HepG2 (cell line): ENCODE measurements at regions not wholly inside any gene's neighbourhood (a gene's known extent, or its start where the extent isn't known, plus 50 kb on each side); places are given as distances from the start of the nearest gene placed in this dataset.

Experiments used
- ATAC-seq: fragments of 200-7000 bp; cut with Tn5 transposase; 3 replicates; pipeline ENCODE4 v1.9.1; 2020; ENCODE audit warnings: mild to moderate bottlenecking, moderate library complexity
- BruUV-seq: library from RNA; stranded (reverse); fragments of 400-500 nt; replicated peaks from 2 replicates; lab custom pipeline; 2021; lab: Mats Ljungman, UMichigan
- CTCF ChIA-PET: fragments of 300-600 bp; formaldehyde crosslinking; extraction: SDS; loops from one replicate; lab custom pipeline; 2021; ENCODE audit warnings: low total read pairs, inconsistent platforms, low intra/inter-chr PET ratio; lab: Yijun Ruan, JAX
- POLR2A ChIA-PET: fragments of 350-600 bp; sonication (Branson Sonifier 250); formaldehyde crosslinking; loops from one replicate; lab custom pipeline; 2020; ENCODE audit warnings: antibody characterized with exemption, inconsistent platforms; lab: Yijun Ruan, JAX
- DNase-seq: peaks from one replicate; pipeline ENCODE4 v3.0.0-alpha.2; 2015; ENCODE audit warnings: low spot score
- FAIRE-seq: peaks from 3 replicates; lab custom pipeline; 2011; peaks lifted over from hg19 to GRCh38; lab: Jason Lieb, UNC
- H2AFZ ChIP-seq: one replicate; pipeline ENCODE4 v1.6.1; 2011; ENCODE audit warnings: low read length, inconsistent platforms
- H3K27ac ChIP-seq: fragments of 300-600 bp; 3 replicates; pipeline ENCODE4 v1.8.0; 2011; ENCODE audit warnings: mixed run types, mild to moderate bottlenecking, mixed read lengths, low read length, inconsistent platforms; ENCODE audit not compliant: insufficient read depth; ENCODE audit errors: extremely low read length
- H3K27me3 ChIP-seq, 2 experiments: fragments of 200-600 bp in 1 of 2; 2 replicates in 1 of 2; 3 replicates in 1 of 2; pipeline versions ENCODE4 v1.6.0 to v1.8.0; 2011; ENCODE audit warnings: low read length in 2 of 2, mild to moderate bottlenecking in 2 of 2, moderate library complexity in 2 of 2, inconsistent platforms in 1 of 2; ENCODE audit not compliant: insufficient read depth in 2 of 2, control insufficient read depth in 1 of 2
- H3K36me3 ChIP-seq, 2 experiments: fragments of 200-600 bp in 1 of 2; replicated peaks in 1 of 2; 2 replicates in 1 of 2; 3 replicates in 1 of 2; pipeline versions ENCODE4 v1.5.1 to v1.8.0; 2011; ENCODE audit warnings: low read length in 2 of 2, inconsistent platforms in 1 of 2; ENCODE audit not compliant: insufficient read depth in 2 of 2, control insufficient read depth in 1 of 2
- H3K4me1 ChIP-seq: 2 replicates; pipeline ENCODE4 v1.5.1; 2012; ENCODE audit warnings: low read length, inconsistent platforms; ENCODE audit not compliant: insufficient read depth
- H3K4me2 ChIP-seq: 2 replicates; pipeline ENCODE4 v1.6.0; 2011; ENCODE audit warnings: low read depth, low read length, inconsistent platforms
- H3K4me3 ChIP-seq, 3 experiments: fragments of 200-600 bp in 1 of 3; sonication (generic), shearing (Covaris generic) in 1 of 3; replicated peaks in 1 of 3; 2 replicates each; pipeline ENCODE4 v1.5.1; 2011 to 2016; ENCODE audit warnings: low read length in 3 of 3, inconsistent platforms in 2 of 3, low read depth in 2 of 3, mild to moderate bottlenecking in 2 of 3, control low read depth in 1 of 3, mixed read lengths in 1 of 3; ENCODE audit not compliant: insufficient read depth in 1 of 3
- H3K79me2 ChIP-seq: one replicate; pipeline ENCODE4 v1.6.1; 2011; ENCODE audit warnings: low read length, inconsistent platforms; ENCODE audit not compliant: insufficient read depth
- H3K9ac ChIP-seq: 2 replicates; pipeline ENCODE4 v1.6.0; 2011; ENCODE audit warnings: mild to moderate bottlenecking, low read depth, low read length, inconsistent platforms; ENCODE audit not compliant: insufficient read depth
- H3K9me3 ChIP-seq: 2 replicates; pipeline ENCODE4 v1.5.1; 2012; ENCODE audit warnings: mild to moderate bottlenecking, low read length
- H4K20me1 ChIP-seq: 2 replicates; pipeline ENCODE4 v1.6.0; 2011; ENCODE audit warnings: inconsistent platforms, mild to moderate bottlenecking, low read length, moderate library complexity; ENCODE audit not compliant: insufficient read depth
- LRRFIP1 ChIP-seq: sonication (generic); formaldehyde crosslinking; conservative IDR thresholded peaks from 2 replicates; pipeline ENCODE4 v1.4.0; 2020; ENCODE audit warnings: missing genetic modification reagents
- NFIB ChIP-seq: sonication (generic); formaldehyde crosslinking; IDR thresholded peaks from 2 replicates; pipeline ENCODE4 v1.9.0; 2021; ENCODE audit warnings: missing genetic modification reagents, mild to moderate bottlenecking, borderline replicate concordance
- PAX8 ChIP-seq: sonication (generic); formaldehyde crosslinking; IDR thresholded peaks from 2 replicates; pipeline ENCODE4 v1.8.0; 2022; ENCODE audit warnings: mild to moderate bottlenecking, missing genetic modification reagents, borderline replicate concordance
- SMARCC2 ChIP-seq: fragments of 450-650 bp; IDR thresholded peaks from 2 replicates; pipeline ENCODE4 v1.6.1; 2017; ENCODE audit warnings: antibody characterized with exemption, mild to moderate bottlenecking
- SMARCE1 ChIP-seq: fragments of 450-650 bp; IDR thresholded peaks from 2 replicates; pipeline ENCODE4 v1.6.1; 2017; ENCODE audit warnings: borderline replicate concordance
- THRA ChIP-seq: sonication (generic); formaldehyde crosslinking; IDR thresholded peaks from 2 replicates; pipeline ENCODE4 v1.4.0; 2020; ENCODE audit warnings: missing genetic modification reagents, borderline replicate concordance
- ZBTB42 ChIP-seq: sonication (generic); formaldehyde crosslinking; IDR thresholded peaks from 2 replicates; pipeline ENCODE4 v1.5.0; 2020; ENCODE audit warnings: mild to moderate bottlenecking, missing genetic modification reagents
- ZNF101 ChIP-seq: sonication (generic); formaldehyde crosslinking; IDR thresholded peaks from 2 replicates; pipeline ENCODE4 v1.4.0; 2020; ENCODE audit warnings: mild to moderate bottlenecking, low read depth, missing genetic modification reagents, borderline replicate concordance
- WGBS: methylation state at CpG from one replicate; pipeline ENCODE4 v1.1.6; 2017; ENCODE audit warnings: low lambda C conversion rate; 5-methylcytosine and 5-hydroxymethylcytosine counted together
- in situ Hi-C: cut with HindIII; loops from 2 replicates; pipeline ENCODE4 v1.10.0; 2017; ENCODE audit warnings: low pct_unique_long_range_greater_than_20kb; ENCODE audit not compliant: extremely low pct_ligation_motif_present
- intact Hi-C: fragments of 100-400 bp; cut with micrococcal nuclease; formaldehyde crosslinking; loops from one replicate; pipeline ENCODE4 v1.10.0; 2022; ENCODE audit not compliant: unreplicated experiment
- TF ChIP-seq, protein P1 (sequence below): sonication (generic); formaldehyde crosslinking; IDR thresholded peaks from 2 replicates; pipeline ENCODE4 v1.4.0; 2020; ENCODE audit warnings: missing genetic modification reagents

- TF ChIP-seq SMARCC2: no peak
Measured at GRCh38 chr5:97644896-97645295, 461.8 kb upstream of the RIOK2 start (continued).

- in situ Hi-C loops: no loop called here
- BruUV-seq: no TSS peak
- Histone ChIP-seq H3K9me3 (no peaks in the 10 kb centered on the region), H3K4me1 (no peaks in the 10 kb centered on the region), H3K79me2 (no peaks in the 10 kb centered on the region), H3K27ac (no peak overlapping the region), H3K27me3 (no peaks in the 10 kb centered on the region), H2AFZ (no peak overlapping the region), H4K20me1 (no peaks in the 10 kb centered on the region), H3K4me2 (no peak overlapping the region), H3K9ac (no peak overlapping the region), H3K4me3 (no peak overlapping the region), H3K36me3 (no peaks in the 10 kb centered on the region)
- no peak for DNase-seq
- ATAC-seq: no peak
- no peak for FAIRE-seq
- WGBS: 0% methylated on average over 1 of the region's 1 CpG
- intact Hi-C loops: no loop called here
- CTCF ChIA-PET: no interaction called here
- TF ChIP-seq, protein P1, sequence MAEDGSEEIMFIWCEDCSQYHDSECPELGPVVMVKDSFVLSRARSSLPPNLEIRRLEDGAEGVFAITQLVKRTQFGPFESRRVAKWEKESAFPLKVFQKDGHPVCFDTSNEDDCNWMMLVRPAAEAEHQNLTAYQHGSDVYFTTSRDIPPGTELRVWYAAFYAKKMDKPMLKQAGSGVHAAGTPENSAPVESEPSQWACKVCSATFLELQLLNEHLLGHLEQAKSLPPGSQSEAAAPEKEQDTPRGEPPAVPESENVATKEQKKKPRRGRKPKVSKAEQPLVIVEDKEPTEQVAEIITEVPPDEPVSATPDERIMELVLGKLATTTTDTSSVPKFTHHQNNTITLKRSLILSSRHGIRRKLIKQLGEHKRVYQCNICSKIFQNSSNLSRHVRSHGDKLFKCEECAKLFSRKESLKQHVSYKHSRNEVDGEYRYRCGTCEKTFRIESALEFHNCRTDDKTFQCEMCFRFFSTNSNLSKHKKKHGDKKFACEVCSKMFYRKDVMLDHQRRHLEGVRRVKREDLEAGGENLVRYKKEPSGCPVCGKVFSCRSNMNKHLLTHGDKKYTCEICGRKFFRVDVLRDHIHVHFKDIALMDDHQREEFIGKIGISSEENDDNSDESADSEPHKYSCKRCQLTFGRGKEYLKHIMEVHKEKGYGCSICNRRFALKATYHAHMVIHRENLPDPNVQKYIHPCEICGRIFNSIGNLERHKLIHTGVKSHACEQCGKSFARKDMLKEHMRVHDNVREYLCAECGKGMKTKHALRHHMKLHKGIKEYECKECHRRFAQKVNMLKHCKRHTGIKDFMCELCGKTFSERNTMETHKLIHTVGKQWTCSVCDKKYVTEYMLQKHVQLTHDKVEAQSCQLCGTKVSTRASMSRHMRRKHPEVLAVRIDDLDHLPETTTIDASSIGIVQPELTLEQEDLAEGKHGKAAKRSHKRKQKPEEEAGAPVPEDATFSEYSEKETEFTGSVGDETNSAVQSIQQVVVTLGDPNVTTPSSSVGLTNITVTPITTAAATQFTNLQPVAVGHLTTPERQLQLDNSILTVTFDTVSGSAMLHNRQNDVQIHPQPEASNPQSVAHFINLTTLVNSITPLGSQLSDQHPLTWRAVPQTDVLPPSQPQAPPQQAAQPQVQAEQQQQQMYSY (CRISPR knock-in tag): no peak
- no peak for TF ChIP-seq NFIB (CRISPR knock-in tag)
- no peak for TF ChIP-seq ZNF101 (CRISPR knock-in tag)
- TF ChIP-seq THRA (CRISPR knock-in tag): no peak
- TF ChIP-seq PAX8: no peak
- no peak for TF ChIP-seq LRRFIP1
- TF ChIP-seq SMARCE1: no peak
- no peak for TF ChIP-seq ZBTB42 (CRISPR knock-in tag)
- POLR2A ChIA-PET: no interaction called here
Measured at GRCh38 chr5:97657239-97657638, 474.2 kb upstream of the RIOK2 start.
